ENCODE measurements at regions not wholly inside any gene's neighbourhood (a gene's known extent, or its start where the extent isn't known, plus 50 kb on each side); places are given as distances from the start of the nearest gene placed in this dataset.
A peak's percentile ranks its signal among the peaks of the same experiment; 100 is the strongest.

DNA sequence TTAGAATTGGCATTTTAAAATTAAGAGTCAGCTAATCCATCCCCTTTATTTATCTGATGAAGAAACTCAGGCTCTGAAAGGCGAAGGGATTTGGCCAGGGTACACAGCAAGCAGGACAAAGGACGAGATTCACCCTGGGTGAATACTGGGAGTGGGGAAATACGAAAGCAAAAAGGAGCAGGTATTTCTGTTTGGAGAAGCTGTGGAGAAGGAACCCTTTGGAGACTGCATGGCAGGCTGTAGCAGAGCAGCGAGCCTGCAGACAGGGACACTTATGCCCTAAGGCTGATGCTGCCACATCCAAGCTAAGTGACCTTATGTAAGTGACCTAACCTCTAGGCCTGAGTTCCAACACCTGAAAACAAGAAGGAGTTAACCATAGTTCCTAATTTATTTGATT is 207.2 kb upstream of the C1orf87 start:
- ATAC-seq (peak in 1 of 2 donors; percentile 41), DNase-seq (no peak)
- Histone ChIP-seq H3K4me1 (ENCODE audit: control insufficient read depth, insufficient read depth, low read length) (no peaks in the 10 kb centered on the region), H3K4me3 (ENCODE audit: low read length) (no peak overlapping the region), H3K27me3 (ENCODE audit: control insufficient read depth, insufficient read depth) (no peaks in the 10 kb centered on the region), H3K9me3 (ENCODE audit: control insufficient read depth, low read length) (no peaks in the 10 kb centered on the region), H3K27ac (ENCODE audit: low read length) (no peak overlapping the region)
- intact Hi-C loops (cut with DNase I): loop anchor here in 2 of 4 donors (5.0 to 10.0 kb wide), 3 partner anchors 484 to 761 kb away; no protein-coding TSS in a partner anchor
- 75% methylated on average over 4 of the region's 4 CpGs for WGBS

DNA sequence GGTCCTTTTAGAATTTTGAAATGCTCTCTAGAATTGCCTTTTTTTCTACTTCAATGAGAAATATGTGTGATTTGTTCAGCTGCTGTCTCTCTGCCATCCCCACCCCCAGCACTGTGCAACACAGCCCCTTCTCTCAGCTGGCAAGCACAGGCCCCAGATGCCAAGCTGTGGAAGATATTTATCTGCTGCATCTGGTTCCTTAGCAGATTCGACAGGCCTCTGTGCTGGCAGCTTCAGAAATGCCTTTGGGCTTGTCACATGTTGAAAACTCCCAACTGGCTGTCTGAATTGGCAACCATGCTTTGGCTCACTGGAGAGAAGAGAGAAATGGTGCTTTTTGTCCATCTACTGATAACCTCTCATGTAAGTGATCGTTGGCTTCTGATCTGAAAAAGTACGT is 206.7 kb upstream of the C1orf87 start:
- peak in 2 of 3 donors; percentile 12 to 18 for DNase-seq
- intact Hi-C loops (cut with DNase I): loop anchor here in 2 of 4 donors (5.0 to 10.0 kb wide), 3 partner anchors 485 to 762 kb away; no protein-coding TSS in a partner anchor
- peak in 1 of 2 donors; percentile 36 for ATAC-seq

DNA sequence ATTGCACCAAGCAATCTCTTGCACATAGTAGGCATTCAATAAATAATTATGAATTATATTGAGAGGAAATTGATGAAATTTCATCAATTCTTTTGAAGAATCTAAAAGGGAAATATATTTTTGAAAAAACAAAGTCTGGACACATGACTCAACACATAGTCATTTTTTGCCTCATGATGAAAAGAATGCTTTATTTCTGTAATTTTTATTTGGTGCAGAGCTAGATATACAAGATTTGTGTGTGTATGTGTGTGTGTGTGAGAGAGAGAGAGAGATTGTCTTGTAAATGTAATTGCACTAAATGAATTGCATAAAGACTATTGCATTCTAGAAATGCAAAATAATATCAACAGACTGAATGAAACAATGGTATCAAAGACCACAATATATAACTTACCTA is 206.2 kb upstream of the C1orf87 start:
- Histone ChIP-seq H3K27me3 (ENCODE audit: control insufficient read depth, insufficient read depth) (no peaks in the 10 kb centered on the region), H3K4me3 (ENCODE audit: low read length) (no peak overlapping the region), H3K9me3 (ENCODE audit: control insufficient read depth, low read length) (no peaks in the 10 kb centered on the region), H3K27ac (ENCODE audit: low read length) (no peak overlapping the region), H3K4me1 (ENCODE audit: control insufficient read depth, insufficient read depth, low read length) (no peaks in the 10 kb centered on the region)
- intact Hi-C loops (cut with DNase I): loop anchor here in 2 of 4 donors (5.0 to 10.0 kb wide), 3 partner anchors 485 to 763 kb away; no protein-coding TSS in a partner anchor
- DNase-seq: no peak
- ATAC-seq: no peak

More for the DNA sequence above, 206.7 kb upstream of the C1orf87 start:
- 18% methylated on average over 3 of the region's 3 CpGs for WGBS
- no peak overlapping the region for H3K4me3 ChIP-seq (ENCODE audit: low read length)
- H3K4me1 ChIP-seq (ENCODE audit: control insufficient read depth, insufficient read depth, low read length): no peaks in the 10 kb centered on the region
- H3K9me3 ChIP-seq (ENCODE audit: control insufficient read depth, low read length): no peaks in the 10 kb centered on the region
- H3K27me3 ChIP-seq (ENCODE audit: control insufficient read depth, insufficient read depth): no peaks in the 10 kb centered on the region
- H3K27ac ChIP-seq (ENCODE audit: low read length): no peak overlapping the region

DNA sequence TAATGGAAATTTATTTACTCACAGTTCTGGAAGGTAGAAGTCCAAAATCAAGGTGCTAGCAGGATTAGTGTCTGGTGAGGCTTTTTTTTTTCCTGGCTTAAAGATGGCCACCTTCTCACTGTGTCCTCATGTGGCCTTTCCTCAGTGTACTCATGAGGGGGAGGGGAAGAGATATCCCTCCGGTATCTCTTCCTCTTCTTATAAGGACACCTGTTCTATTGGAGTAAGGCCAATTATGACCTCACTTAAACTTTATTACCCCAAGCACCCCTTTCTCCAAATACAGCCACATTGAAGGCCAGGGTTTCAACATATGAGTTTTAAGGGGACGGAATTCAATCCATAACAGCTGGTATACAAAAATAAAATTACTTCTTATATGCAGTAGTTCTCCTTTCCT is 203.7 kb upstream of the C1orf87 start:
- Histone ChIP-seq H3K27ac (ENCODE audit: low read length) (no peak overlapping the region), H3K4me3 (ENCODE audit: low read length) (no peak overlapping the region), H3K4me1 (ENCODE audit: control insufficient read depth, insufficient read depth, low read length) (no peaks in the 10 kb centered on the region), H3K27me3 (ENCODE audit: control insufficient read depth, insufficient read depth) (no peaks in the 10 kb centered on the region), H3K9me3 (ENCODE audit: control insufficient read depth, low read length) (no peaks in the 10 kb centered on the region)
- WGBS: 51% methylated on average over 2 of the region's 2 CpGs
- ATAC-seq (no peak), DNase-seq (no peak)
- intact Hi-C loops (cut with DNase I): no loop called here

DNA sequence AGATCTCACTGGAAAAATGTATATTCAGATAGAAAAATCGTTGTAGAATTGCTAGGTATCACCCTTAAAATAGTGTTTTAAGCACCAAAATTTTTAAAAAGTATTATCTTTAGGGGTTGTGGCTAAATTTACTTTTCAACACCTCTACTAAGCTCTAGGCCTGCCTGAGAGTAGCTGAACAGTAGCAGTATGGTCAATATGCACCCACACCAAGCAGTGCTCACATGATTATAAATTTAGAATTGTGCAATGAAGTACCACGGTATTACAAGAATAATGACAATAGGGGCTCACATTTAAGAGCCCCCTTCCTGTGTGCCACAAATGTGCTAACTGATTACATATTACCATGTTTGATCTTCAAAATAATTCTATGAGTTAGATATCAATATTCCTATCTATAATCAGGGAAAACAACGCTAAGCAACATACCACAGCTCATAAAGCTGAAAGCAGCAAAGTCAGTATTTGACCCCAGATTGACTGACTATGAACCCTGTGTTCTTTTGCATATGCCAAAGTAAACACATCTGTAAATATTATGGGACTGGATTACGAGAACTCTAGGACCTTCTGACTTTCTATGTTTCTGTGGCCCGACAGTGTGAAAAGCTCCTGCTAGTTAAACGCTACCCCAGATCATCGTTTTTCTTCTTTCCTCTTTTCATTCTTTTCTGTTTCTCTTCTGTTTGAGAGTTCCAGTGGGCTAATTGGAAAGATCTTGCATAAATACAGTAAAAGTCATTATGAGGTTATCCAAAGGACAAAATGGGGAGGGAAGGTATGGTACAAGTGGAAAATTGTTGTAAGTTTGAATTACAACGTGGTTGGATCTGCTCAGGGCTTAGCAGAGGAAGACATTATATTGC is 201.1 kb upstream of the C1orf87 start:
- ATAC-seq: peak in 1 of 2 donors; percentile 64

DNA sequence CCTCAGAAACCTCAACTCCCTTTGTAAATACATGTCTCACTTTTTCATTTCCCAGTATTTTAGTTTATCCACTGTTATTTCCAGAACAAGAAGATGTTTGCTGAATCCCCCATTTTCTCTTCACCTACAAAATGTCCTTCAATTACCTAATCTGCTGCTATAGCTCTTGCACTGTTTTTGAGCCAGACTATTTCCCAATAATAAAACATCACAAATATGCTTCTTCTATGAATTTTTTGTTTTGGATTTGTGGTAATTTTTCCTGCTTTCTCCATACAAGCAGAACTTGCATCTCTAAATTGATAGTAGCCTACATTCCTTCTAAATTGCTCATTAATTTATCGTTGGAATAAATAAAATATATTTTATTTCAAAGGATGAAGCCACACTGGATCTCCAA is 199.6 kb upstream of the C1orf87 start:
- H3K27me3 ChIP-seq (ENCODE audit: control insufficient read depth, insufficient read depth): no peaks in the 10 kb centered on the region
- no peaks in the 10 kb centered on the region for H3K9me3 ChIP-seq (ENCODE audit: control insufficient read depth, low read length)
- ATAC-seq (no peak), DNase-seq (no peak)
- H3K27ac ChIP-seq (ENCODE audit: low read length): no peak overlapping the region
- intact Hi-C loops (cut with DNase I): no loop called here
- H3K4me3 ChIP-seq (ENCODE audit: low read length): no peak overlapping the region
- WGBS: 72% methylated on average over 1 of the region's 1 CpG
- H3K4me1 ChIP-seq (ENCODE audit: control insufficient read depth, insufficient read depth, low read length): no peaks in the 10 kb centered on the region

More for the DNA sequence above, 201.1 kb upstream of the C1orf87 start:
- intact Hi-C loops (cut with DNase I): no loop called here
- H3K4me3 ChIP-seq (ENCODE audit: low read length): no peak overlapping the region
- H3K27ac ChIP-seq (ENCODE audit: low read length): no peak overlapping the region
- DNase-seq: no peak
- 54% methylated on average over 8 of the region's 8 CpGs for WGBS
- H3K9me3 ChIP-seq (ENCODE audit: control insufficient read depth, low read length): no peaks in the 10 kb centered on the region
- H3K4me1 ChIP-seq (ENCODE audit: control insufficient read depth, insufficient read depth, low read length): no peaks in the 10 kb centered on the region
- H3K27me3 ChIP-seq (ENCODE audit: control insufficient read depth, insufficient read depth): no peaks in the 10 kb centered on the region

DNA sequence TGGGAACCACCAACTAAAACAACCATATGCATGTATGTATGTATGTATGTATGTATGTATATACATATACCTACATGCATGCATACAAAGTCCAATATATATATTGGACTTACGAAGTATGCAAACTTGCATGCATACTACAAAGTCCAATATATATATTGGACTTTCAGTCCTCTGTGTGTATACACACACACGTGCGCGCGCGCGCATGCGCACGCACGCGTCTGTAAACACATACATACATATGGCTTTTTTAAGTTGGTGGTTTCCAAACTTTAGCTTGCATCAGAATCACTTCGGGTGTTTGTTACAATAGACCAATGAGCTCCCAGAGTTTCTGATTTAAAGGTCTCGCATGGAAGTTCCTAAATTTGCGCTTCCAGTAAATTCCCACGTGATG is 197.5 kb upstream of the C1orf87 start:
- Histone ChIP-seq H3K4me1 (ENCODE audit: control insufficient read depth, insufficient read depth, low read length) (no peaks in the 10 kb centered on the region), H3K4me3 (ENCODE audit: low read length) (no peak overlapping the region), H3K27ac (ENCODE audit: low read length) (no peak overlapping the region), H3K27me3 (ENCODE audit: control insufficient read depth, insufficient read depth) (no peaks in the 10 kb centered on the region), H3K9me3 (ENCODE audit: control insufficient read depth, low read length) (no peaks in the 10 kb centered on the region)
- 97% methylated on average over 15 of the region's 15 CpGs for WGBS
- intact Hi-C loops (cut with DNase I): no loop called here
- DNase-seq: no peak
- ATAC-seq: no peak

DNA sequence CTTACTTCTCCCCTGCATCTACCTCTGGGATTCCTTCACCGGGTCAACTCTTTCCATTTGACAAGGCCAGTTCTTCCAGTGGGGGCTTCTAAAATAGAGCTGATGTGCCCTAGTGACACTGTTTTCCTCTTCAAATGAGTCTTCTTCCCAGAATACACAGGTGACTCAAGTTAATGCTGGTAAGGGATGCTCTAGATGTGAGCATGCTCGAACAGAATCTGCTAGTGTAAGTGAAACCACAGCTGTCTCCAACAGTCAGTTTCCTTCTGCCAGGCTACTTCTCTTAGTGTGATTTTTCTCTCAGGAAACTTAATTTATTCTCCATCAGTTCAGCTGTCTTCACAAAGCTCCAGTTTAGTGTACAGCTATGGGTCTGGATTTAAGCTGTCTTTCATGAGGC is 194.9 kb upstream of the C1orf87 start:
- Histone ChIP-seq H3K9me3 (ENCODE audit: control insufficient read depth, low read length) (no peaks in the 10 kb centered on the region), H3K4me3 (ENCODE audit: low read length) (no peak overlapping the region), H3K27ac (ENCODE audit: low read length) (no peak overlapping the region), H3K4me1 (ENCODE audit: control insufficient read depth, insufficient read depth, low read length) (no peaks in the 10 kb centered on the region), H3K27me3 (ENCODE audit: control insufficient read depth, insufficient read depth) (no peaks in the 10 kb centered on the region)
- intact Hi-C loops (cut with DNase I): no loop called here
- ATAC-seq (no peak), DNase-seq (no peak)
- 89% methylated on average over 2 of the region's 2 CpGs for WGBS

DNA sequence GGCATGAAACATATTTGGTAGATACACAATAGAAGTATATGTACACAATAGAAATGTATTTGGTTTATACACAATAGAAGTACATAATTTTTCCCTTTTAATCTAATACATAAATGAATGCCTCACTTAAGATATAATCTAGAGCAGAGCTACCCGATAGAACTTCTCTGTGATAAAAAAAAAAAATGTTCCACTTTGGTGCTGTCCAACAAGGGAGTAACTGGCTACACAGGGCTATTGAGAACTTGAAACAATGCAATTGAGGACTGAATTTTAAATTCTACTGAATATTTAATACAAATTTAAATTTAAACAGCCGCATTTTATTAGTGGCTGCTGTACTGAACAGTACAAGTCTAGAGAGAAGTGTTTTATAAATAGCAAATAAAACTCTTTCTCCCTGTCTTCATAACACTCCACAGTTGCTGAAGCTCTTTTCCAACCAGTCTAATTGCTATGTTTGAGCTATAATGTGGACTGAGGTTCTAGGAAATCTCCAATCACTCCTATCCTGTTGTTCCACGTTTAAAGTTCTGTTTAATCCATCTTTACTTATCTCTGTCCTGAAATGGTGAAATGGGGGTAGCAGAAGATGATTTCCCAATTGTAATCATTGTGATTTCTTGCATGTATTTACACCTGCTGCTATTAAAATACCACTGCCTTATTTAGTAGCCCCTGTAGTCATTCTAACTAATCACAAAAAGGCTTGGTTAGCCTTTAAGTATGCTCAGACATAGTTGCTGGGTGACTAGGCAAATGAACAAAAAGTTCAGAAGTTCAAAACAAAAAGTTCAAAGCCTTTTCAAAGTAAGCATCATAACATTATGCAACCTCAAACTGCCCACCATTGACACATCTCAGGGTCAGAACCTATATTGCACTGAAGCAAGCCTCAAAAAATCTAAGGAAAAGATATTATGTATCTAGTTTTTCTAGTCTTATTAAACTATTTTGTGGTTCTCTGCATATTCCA is 192.3 kb upstream of the C1orf87 start:
- DNase-seq (no peak), ATAC-seq (no peak)
- WGBS: 55% methylated on average over 3 of the region's 3 CpGs
- Histone ChIP-seq H3K4me3 (ENCODE audit: low read length) (no peak overlapping the region), H3K4me1 (ENCODE audit: control insufficient read depth, insufficient read depth, low read length) (no peaks in the 10 kb centered on the region), H3K27ac (ENCODE audit: low read length) (no peak overlapping the region), H3K27me3 (ENCODE audit: control insufficient read depth, insufficient read depth) (no peaks in the 10 kb centered on the region), H3K9me3 (ENCODE audit: control insufficient read depth, low read length) (no peaks in the 10 kb centered on the region)
- intact Hi-C loops (cut with DNase I): no loop called here

DNA sequence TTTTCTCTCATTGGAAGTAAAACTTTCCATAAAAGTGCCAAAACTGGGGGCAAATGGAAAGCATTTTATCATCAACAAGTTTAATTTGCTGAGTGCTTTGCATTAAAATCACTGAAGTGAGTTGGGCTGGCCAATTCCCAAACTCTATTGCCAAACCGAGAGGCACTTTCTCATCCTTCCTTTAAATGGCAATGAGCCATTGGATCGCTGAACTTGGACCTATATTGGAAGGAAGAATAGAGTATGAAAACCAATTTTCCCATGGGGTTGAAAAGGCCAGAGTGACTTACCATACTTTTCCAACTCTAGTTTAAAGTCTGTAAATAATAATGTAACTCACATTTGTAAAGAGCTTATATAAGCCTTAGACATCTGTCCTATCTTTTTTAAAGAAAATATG is 189.1 kb upstream of the C1orf87 start:
- Histone ChIP-seq H3K9me3 (ENCODE audit: control insufficient read depth, low read length) (no peaks in the 10 kb centered on the region), H3K27ac (ENCODE audit: low read length) (no peak overlapping the region), H3K27me3 (ENCODE audit: control insufficient read depth, insufficient read depth) (no peaks in the 10 kb centered on the region), H3K4me3 (ENCODE audit: low read length) (no peak overlapping the region), H3K4me1 (ENCODE audit: control insufficient read depth, insufficient read depth, low read length) (no peaks in the 10 kb centered on the region)
- WGBS: 50% methylated on average over 2 of the region's 2 CpGs
- intact Hi-C loops (cut with DNase I): no loop called here
- ATAC-seq (no peak), DNase-seq (no peak)

DNA sequence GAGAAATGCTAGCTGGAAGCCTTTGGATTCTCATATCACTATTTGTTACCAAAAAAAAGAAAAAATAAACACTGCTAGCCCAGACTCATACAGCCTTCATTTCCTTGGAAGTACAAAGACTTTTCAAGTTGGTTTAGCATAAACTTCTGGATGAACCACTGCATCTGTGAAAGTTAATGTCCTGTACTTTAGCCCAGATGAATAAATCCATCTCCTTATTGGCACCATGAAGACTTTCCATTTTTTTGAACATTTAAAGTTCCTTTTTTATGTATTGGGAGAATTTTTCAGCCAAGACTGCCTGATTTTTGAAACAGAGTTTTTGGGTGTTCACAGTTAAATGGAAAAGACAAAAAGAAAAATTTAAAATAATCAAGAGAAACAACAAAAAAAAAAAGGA is 184.0 kb upstream of the C1orf87 start:
- H3K4me3 ChIP-seq (ENCODE audit: low read length): no peak overlapping the region
- no peak for DNase-seq
- no peaks in the 10 kb centered on the region for H3K27me3 ChIP-seq (ENCODE audit: control insufficient read depth, insufficient read depth)
- intact Hi-C loops (cut with DNase I): no loop called here
- no peaks in the 10 kb centered on the region for H3K4me1 ChIP-seq (ENCODE audit: control insufficient read depth, insufficient read depth, low read length)
- no peaks in the 10 kb centered on the region for H3K9me3 ChIP-seq (ENCODE audit: control insufficient read depth, low read length)
- H3K27ac ChIP-seq (ENCODE audit: low read length): no peak overlapping the region
- ATAC-seq: no peak
